HG03108 (cell line): ENCODE measurements at regions not wholly inside any gene's neighbourhood (a gene's known extent, or its start where the extent isn't known, plus 50 kb on each side); places are given as distances from the start of the nearest gene placed in this dataset.
"Not testable (repeated sequence)": the region's sequence is repeated elsewhere in the genome, so short reads cannot be mapped to it uniquely, and the experiment has no call there.

ENCODE experiments used
- ATAC-seq: cut with Tn5 transposase; IDR thresholded peaks from one replicate; pipeline ENCODE4 v1.9.1; 2021; ENCODE audit warnings: moderate library complexity; ENCODE audit not compliant: unreplicated experiment

GRCh38 chr4:20124317-20125026, 127.2 kb upstream of the SLIT2 start:
- ATAC-seq: no peak

- no peak for ATAC-seq
Observed at GRCh38 chr4:20122198-20122988, 129.3 kb upstream of the SLIT2 start.

GRCh38 chr4:20119141-20119540, 132.6 kb upstream of the SLIT2 start:
- no peak for ATAC-seq

- no peak for ATAC-seq
Observed at GRCh38 chr4:20109391-20109790, 142.3 kb upstream of the SLIT2 start.

GRCh38 chr4:20106921-20107320, 144.8 kb upstream of the SLIT2 start:
- no peak for ATAC-seq

GRCh38 chr4:20101831-20102230, 149.9 kb upstream of the SLIT2 start:
- ATAC-seq: no peak

- ATAC-seq: no peak
Observed at GRCh38 chr4:20096911-20097310, 154.8 kb upstream of the SLIT2 start.

GRCh38 chr4:20095805-20096541, 155.7 kb upstream of the SLIT2 start:
- no peak for ATAC-seq

GRCh38 chr4:20091781-20092180, 159.9 kb upstream of the SLIT2 start:
- no peak for ATAC-seq

- no peak for ATAC-seq
Observed at GRCh38 chr4:20087522-20087911, 164.2 kb upstream of the SLIT2 start.

- no peak for ATAC-seq
Observed at GRCh38 chr4:20086799-20087521, 164.7 kb upstream of the SLIT2 start.

- no peak for ATAC-seq
Observed at GRCh38 chr4:20086067-20086798, 165.5 kb upstream of the SLIT2 start.

GRCh38 chr4:20085653-20086052, 166.1 kb upstream of the SLIT2 start:
- no peak for ATAC-seq

- ATAC-seq: no peak
Observed at GRCh38 chr4:20085156-20085555, 166.5 kb upstream of the SLIT2 start.

- no peak for ATAC-seq
Observed at GRCh38 chr4:20084488-20084887, 167.2 kb upstream of the SLIT2 start.

GRCh38 chr4:20078644-20079043, 173.1 kb upstream of the SLIT2 start:
- no peak for ATAC-seq

- no peak for ATAC-seq
Observed at GRCh38 chr4:20075248-20075871, 176.3 kb upstream of the SLIT2 start.

GRCh38 chr4:20074450-20074849, 177.3 kb upstream of the SLIT2 start:
- ATAC-seq: no peak

- no peak for ATAC-seq
Observed at GRCh38 chr4:20065952-20066351, 185.8 kb upstream of the SLIT2 start.

GRCh38 chr4:20062857-20063256, 188.8 kb upstream of the SLIT2 start:
- ATAC-seq: not testable (repeated sequence)
